ENCODE measurements at regions not wholly inside any gene's neighbourhood (a gene's known extent, or its start where the extent isn't known, plus 50 kb on each side); places are given as distances from the start of the nearest gene placed in this dataset.
"Not testable (repeated sequence)": the region's sequence is repeated elsewhere in the genome, so short reads cannot be mapped to it uniquely, and the experiment has no call there.

DNA sequence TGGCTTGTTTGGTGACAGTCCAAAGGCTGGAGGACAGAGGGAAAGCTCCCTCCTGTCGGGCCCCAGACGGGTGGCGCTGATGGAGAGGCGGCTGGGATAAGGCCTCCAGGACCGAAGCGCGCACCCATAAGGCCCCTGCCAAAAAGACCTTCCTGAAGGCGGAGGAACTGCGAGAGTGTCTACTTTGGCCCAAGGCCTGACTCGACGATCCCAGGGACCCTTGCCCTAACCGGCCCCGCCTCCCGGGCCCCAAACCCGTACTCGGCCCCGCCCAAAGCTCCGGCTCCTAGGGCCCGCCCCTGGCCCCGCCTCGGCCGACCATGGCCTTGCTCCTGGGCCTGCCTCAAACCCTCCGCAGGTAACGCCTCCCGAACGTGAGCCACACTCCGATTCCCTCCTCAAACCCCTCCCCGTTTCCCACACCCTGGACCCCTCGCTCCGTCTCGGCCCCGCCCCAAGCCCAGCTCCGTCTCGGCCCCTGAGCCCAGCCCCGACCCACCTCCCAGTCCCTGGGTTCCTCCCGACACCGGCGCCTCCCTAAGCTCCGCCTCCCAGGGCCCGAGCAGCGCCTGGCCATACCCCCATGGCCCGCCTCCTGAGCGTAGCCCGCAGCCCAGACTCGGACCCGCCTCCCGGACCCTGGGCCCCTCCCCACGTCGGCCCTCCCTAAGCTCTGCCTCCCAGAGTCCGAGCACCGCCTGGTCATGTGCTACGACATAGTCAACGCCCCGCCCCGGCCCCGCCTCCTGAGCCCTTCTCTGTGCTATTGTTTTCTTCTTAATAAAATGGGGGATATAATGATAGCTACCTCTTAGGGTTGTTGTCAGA is 90.0 kb upstream of the DRD5 start:
- TF ChIP-seq, protein P1, sequence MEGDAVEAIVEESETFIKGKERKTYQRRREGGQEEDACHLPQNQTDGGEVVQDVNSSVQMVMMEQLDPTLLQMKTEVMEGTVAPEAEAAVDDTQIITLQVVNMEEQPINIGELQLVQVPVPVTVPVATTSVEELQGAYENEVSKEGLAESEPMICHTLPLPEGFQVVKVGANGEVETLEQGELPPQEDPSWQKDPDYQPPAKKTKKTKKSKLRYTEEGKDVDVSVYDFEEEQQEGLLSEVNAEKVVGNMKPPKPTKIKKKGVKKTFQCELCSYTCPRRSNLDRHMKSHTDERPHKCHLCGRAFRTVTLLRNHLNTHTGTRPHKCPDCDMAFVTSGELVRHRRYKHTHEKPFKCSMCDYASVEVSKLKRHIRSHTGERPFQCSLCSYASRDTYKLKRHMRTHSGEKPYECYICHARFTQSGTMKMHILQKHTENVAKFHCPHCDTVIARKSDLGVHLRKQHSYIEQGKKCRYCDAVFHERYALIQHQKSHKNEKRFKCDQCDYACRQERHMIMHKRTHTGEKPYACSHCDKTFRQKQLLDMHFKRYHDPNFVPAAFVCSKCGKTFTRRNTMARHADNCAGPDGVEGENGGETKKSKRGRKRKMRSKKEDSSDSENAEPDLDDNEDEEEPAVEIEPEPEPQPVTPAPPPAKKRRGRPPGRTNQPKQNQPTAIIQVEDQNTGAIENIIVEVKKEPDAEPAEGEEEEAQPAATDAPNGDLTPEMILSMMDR (IDR thresholded peaks at IDR 0.05; ENCODE audit: extremely low read depth, missing control alignments): no peak
- DNase-seq (ENCODE audit: low spot score): peak; percentile 85

DNA sequence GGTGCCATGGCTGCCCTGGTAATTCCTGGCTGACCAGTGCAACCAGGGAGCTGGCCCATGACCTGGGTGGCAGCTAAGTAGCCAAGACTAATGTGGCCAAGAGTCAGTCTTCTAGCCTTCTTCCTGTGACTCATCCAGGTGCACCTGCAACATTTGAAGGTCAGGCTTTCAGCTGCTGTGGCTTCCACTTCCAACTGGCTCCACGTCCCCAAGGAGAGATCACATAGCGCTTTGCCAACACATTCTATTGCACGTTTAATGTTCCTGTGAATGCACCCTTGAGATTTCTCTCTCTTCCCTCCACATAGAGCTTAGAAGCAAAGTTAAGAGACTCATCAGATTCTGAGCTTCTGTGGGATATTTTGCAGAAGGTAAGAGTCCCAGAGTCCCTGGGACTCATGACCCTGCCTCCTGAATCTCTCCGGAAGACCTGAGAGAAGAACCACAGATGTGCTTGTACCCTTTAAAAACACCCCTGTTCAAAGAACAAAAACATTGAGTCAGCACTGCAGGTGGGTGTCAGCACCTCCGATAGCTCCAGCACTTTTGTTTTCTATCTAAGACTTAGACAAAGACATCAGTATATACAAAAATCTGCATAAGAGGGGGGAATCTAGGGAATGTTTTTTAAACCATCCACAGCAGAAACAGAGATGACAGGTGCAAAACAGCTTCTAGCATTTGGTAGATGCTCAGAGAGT is 88.5 kb upstream of the DRD5 start:
- not testable (repeated sequence) for DNase-seq (ENCODE audit: low spot score)

DNA sequence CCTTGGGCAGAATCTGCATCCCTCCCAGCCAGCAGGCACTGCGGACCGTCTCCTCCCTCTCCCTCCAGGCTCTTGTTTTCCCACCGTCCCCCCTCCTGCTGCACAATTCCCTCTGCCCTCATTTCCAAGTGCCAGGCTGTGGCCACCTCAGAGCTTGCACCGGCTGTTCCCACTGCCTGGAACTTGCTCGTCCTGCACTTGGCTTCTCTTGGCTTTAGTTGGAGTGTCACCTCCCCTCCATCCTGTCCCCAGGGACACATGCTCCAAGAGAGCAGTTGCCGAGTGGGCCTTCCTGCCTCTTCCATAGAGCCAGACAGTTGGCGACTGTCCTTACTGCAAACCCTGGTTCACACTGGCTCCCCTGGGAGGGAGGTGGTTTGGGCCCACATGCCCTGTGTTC is 87.0 kb upstream of the DRD5 start:
- DNase-seq (ENCODE audit: low spot score): not testable (repeated sequence)

DNA sequence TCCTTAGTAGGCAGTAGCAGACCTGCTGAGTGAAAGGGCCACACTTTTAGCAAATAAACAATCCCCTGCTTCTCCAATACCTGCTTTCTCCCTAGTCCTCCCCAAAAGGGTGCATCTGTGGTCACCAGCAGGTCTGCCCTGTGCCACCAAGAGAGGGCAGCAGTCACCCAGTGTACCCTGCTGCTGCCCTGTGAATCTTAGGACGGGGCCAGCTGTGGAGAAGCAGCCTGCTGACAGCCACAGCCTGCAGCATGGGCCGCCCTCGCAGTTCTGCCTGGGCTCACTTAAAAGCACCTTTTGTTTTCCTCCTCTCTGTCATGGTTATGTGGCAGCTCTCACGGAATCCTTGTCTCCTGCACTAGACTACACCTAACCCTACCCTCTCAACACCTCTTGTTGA is 85.4 kb upstream of the DRD5 start:
- not testable (repeated sequence) for DNase-seq (ENCODE audit: low spot score)

DNA sequence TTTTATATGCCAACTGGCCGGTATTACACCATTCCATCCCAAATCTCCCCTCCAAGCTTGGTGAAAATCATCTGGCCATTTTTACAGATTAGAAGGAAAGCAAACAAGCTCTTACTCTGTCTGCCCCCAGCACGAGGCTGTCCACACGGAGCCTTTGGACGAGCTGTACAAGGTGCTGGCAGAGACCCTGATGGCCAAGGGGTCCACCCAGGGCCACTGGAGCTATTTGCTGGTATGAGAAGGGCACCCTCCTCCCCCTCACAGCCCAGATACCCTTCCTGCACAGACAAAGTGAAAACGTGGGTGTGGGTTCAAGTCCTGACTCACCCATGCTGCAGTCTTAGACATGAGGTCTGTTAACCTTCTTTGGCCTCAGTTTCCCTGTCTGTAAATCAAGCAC is 84.9 kb upstream of the DRD5 start:
- DNase-seq (ENCODE audit: low spot score): not testable (repeated sequence)

DNA sequence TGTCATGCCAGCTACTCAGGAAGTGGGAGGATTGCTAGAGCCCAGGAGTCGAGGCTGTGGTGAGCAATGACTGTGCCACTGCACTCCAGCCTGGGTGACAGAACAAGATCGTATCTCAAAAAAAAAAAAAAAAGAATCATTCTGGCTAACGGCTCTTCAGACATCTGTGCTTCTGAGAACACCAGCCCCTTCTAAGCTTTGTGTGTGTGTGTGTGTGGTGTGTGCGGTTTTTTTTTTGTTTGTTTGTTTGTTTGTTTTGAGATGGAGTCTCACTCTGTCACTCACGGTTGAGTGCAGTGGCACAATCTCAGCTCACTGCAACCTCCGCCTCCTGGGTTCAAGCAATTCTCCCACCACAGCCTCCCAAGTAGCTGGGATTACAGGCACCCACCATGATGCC is 79.4 kb upstream of the DRD5 start:
- not testable (repeated sequence) for DNase-seq (ENCODE audit: low spot score)

DNA sequence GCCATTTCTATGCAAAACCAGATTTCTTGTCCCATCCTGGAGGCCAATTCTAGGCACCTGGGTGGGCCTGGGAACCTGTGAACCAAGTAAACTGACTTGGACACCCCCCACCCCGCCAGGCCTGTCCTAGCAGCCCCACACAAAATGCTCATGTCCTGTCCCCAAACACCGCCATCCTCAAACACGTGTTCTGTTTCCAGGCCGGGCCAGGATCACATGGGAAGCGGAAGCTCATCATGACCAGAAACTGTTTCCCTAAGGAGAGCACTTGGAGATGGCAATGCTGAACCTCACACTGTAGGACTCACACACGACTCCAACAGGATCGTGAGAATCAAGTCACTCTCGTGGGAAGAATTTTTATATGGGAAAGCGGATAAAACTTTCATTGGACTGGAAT is 78.7 kb upstream of the DRD5 start:
- DNase-seq (ENCODE audit: low spot score): not testable (repeated sequence)

DNA sequence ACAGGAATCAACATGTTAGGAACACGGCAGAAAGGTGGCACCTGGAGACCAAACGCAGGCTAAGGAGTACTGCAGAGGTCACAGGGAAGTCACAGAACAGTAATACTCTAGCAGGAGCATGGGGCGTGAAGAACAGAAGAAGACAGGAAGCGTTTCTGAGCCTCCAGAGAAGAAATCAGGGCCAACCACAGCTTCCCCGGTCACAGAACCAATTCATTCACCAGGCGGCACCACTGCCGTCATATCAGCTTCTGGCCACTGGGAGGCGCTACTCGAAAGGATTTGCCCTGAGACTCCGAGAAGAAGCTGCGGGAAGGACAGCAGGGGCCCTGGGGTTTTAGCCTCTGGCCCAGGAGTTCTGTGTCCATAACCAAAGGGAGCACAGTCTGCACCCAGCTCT is 78.0 kb upstream of the DRD5 start:
- TF ChIP-seq, protein P1 (IDR thresholded peaks at IDR 0.05; ENCODE audit: extremely low read depth, missing control alignments): peak; percentile 76
- peak; percentile 65 for DNase-seq (ENCODE audit: low spot score)

DNA sequence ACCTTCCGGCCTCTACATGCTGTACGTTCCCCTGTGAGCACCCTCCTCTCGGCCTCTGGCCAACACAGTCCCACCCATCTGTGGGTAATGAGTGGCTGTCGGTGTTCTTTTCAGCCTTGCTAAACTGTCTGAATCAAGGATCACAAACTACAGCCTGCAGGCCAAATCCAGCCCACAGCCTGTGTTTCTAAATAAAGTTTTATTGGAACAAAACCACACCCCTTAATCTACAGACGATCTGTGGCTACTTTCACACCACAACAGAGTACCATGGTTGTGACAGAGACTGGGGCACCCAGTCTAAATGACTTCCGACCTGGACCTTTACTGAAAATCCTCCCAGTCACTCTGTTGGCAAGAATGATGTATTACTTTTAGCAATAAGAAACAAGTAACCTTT is 77.3 kb upstream of the DRD5 start:
- DNase-seq (ENCODE audit: low spot score): not testable (repeated sequence)

DNA sequence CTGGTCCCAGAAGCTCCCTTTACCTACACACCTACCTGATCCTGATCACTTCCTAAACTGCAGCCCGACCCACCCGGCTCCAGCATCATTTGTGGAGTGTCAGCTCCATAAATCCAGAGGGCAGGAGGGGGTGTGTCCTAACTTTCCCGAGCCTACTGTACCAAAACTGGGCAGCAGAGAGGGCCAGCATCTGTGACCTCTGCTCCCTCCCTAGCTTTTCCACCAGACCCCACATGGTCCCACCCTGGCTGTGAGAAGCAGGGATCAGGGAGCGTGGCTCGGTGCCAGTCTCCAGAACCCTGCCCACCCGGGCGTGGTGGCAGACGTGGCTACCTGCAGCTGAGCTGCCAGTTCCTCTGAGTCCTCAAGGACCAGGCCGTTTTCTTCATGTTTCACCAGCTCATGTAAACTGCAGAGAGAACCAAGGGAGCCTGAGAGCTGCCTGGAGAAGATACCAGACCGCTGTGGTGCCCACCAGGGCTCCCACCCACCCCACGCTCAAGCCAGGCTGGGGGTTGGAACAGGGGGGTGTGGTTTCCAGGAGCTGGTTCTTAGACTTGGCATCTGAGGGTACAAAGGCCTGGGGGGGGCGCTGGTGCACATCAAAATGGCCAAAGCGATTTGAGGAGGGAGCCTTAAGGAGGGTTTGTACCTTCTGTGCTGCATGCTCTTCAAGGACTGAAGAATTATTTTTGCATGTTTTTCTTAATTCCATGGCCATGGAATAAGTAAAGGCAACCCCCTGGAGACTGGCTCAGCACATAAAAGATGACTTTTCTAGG is 76.7 kb upstream of the DRD5 start:
- TF ChIP-seq, protein P1 (IDR thresholded peaks at IDR 0.05; ENCODE audit: extremely low read depth, missing control alignments): no peak
- no peak for DNase-seq (ENCODE audit: low spot score)

DNA sequence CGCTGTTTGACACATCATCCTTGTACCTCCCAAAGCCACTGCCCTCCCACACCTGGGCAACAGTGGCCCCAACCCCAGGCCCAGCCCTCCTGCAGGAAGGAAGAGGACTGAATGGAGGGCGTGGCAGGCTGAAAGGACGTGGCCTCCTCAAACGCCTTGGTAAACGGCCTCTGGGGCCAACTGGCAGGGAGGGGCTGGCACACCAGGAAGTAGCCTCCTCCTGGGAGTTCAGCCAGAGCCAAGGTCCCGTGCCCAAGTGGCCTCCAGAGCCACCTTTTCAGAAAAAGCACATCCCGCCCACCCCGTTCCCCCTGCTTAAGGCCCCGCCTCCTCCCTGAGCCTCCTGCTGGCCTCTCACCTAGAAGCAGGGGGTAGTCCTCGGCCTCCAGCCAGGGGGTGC is 74.2 kb upstream of the DRD5 start:
- DNase-seq (ENCODE audit: low spot score): not testable (repeated sequence)

DNA sequence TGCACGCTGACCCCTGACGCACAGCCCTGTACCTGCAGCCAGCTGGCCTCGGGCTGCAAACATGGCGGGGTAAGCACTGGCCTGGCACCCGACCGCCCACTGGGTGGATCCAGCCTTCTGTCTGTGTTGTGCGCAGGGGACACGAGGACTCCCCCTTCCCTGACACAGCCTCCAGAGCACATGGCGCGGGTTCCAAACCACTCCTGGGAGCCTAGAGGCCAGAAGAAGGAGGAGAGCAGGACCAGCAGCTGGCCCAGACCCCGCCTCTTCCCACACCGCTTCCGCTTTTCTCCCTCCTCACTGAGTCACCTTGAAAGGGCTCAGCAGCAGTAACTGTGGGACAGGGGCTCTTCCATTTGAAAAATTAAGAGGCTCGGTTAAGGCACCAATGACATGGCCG is 73.5 kb upstream of the DRD5 start:
- not testable (repeated sequence) for DNase-seq (ENCODE audit: low spot score)
